GM23248 (cell line): ENCODE measurements at regions not wholly inside any gene's neighbourhood (a gene's known extent, or its start where the extent isn't known, plus 50 kb on each side); places are given as distances from the start of the nearest gene placed in this dataset.

Experiments
- EZH2 ChIP-seq: fragments of 200-600 bp; sonication (generic); IDR thresholded peaks from 2 replicates; pipeline ENCODE4 v1.6.1; 2018; ENCODE audit warnings: antibody characterized with exemption, mild to moderate bottlenecking; ENCODE audit not compliant: insufficient read depth, poor library complexity, severe bottlenecking
- EZH2phosphoT487 ChIP-seq: fragments of 200-600 bp; sonication (generic); IDR thresholded peaks from 2 replicates; pipeline ENCODE4 v1.6.1; 2018; ENCODE audit warnings: antibody characterized with exemption, moderate library complexity, mild to moderate bottlenecking, low read depth; ENCODE audit not compliant: insufficient read depth

DNA sequence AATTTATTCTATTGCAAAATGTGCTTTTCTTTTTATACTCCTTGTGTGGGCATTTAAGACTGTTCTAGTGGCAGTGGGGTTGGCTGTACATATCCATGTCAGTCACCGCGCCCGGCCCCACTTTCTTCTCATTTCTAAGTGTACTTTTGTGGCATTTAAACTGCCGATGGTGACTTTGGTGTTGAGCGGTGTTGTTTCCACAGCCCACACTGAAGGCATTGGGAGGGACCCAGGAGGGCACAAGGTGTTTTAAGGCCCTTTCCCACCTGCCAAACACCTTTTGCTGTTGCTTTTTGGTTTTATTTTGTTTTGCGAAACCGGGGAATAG lies 369.7 kb downstream of the MTX2 start:
- TF ChIP-seq EZH2, result no peak
- TF ChIP-seq EZH2phosphoT487, result no peak
